SK-N-SH treated with all-trans-retinoic acid at 6 μM for 48 hours (cell line): ENCODE measurements at regions not wholly inside any gene's neighbourhood (a gene's known extent, or its start where the extent isn't known, plus 50 kb on each side); places are given as distances from the start of the nearest gene placed in this dataset.

Experiments used
- ATAC-seq: fragments of 200-7000 bp; cut with Tn5 transposase; 3 replicates; pipeline ENCODE4 v1.9.1; 2020; ENCODE audit warnings: mild to moderate bottlenecking, moderate library complexity
- ARNTL ChIP-seq: fragments of 450-650 bp; formaldehyde crosslinking; IDR thresholded peaks from 2 replicates; pipeline ENCODE4 v1.5.0; 2020; ENCODE audit warnings: low read depth, mild to moderate bottlenecking, moderate library complexity, borderline replicate concordance
- BACH2 ChIP-seq: fragments of 250-450 bp; sonication (Bioruptor Pico); IDR thresholded peaks from 2 replicates; pipeline ENCODE4 v1.9.0; 2021; ENCODE audit warnings: mild to moderate bottlenecking, borderline replicate concordance
- CSRNP3 ChIP-seq: fragments of 250-450 bp; sonication (Bioruptor Pico); IDR thresholded peaks from 2 replicates; pipeline ENCODE4 v1.5.1; 2021; ENCODE audit warnings: mild to moderate bottlenecking, moderate library complexity
- ESRRG ChIP-seq: fragments of 250-450 bp; sonication (Bioruptor Pico); IDR thresholded peaks from 2 replicates; pipeline ENCODE4 v1.6.1; 2021; ENCODE audit warnings: mild to moderate bottlenecking
- GLIS3 ChIP-seq: fragments of 250-450 bp; sonication (Bioruptor Pico); IDR thresholded peaks from 2 replicates; pipeline ENCODE4 v1.5.0; 2020; ENCODE audit warnings: mild to moderate bottlenecking, moderate library complexity
- ISL1 ChIP-seq: fragments of 250-450 bp; sonication (Bioruptor Pico); IDR thresholded peaks from 2 replicates; pipeline ENCODE4 v2.1.2; 2022; ENCODE audit warnings: mild to moderate bottlenecking, moderate library complexity
- OSR1 ChIP-seq: fragments of 250-450 bp; sonication (Bioruptor Pico); IDR thresholded peaks from 2 replicates; pipeline ENCODE4 v1.8.0; 2022; ENCODE audit warnings: moderate library complexity, mild to moderate bottlenecking, inconsistent platforms
- PATZ1 ChIP-seq: fragments of 250-450 bp; sonication (Bioruptor Pico); IDR thresholded peaks from 2 replicates; pipeline ENCODE4 v1.8.0; 2020; ENCODE audit warnings: mild to moderate bottlenecking, moderate library complexity, borderline replicate concordance
- PPARA ChIP-seq: fragments of 250-450 bp; sonication (Bioruptor Pico); IDR thresholded peaks from 2 replicates; pipeline ENCODE4 v1.5.0; 2020; ENCODE audit warnings: mild to moderate bottlenecking, borderline replicate concordance
- RARB ChIP-seq: fragments of 250-450 bp; sonication (Bioruptor Pico); IDR thresholded peaks from 2 replicates; pipeline ENCODE4 v1.8.0; 2021; ENCODE audit warnings: mild to moderate bottlenecking, moderate library complexity
- SNAI2 ChIP-seq: fragments of 250-450 bp; sonication (Bioruptor Pico); IDR thresholded peaks from 2 replicates; pipeline ENCODE4 v1.5.0; 2020; ENCODE audit warnings: mild to moderate bottlenecking, moderate library complexity
- TCF4 ChIP-seq: fragments of 250-450 bp; sonication (Bioruptor Pico); IDR thresholded peaks from 2 replicates; pipeline ENCODE4 v1.8.0; 2021; ENCODE audit warnings: mild to moderate bottlenecking, moderate library complexity, borderline replicate concordance
- TOX ChIP-seq: fragments of 250-450 bp; sonication (Bioruptor Pico); IDR thresholded peaks from 2 replicates; pipeline ENCODE4 v1.8.0; 2021; ENCODE audit warnings: mild to moderate bottlenecking, moderate library complexity, borderline replicate concordance
- TSHZ2 ChIP-seq: fragments of 250-450 bp; sonication (Bioruptor Pico); IDR thresholded peaks from 2 replicates; pipeline ENCODE4 v1.5.0; 2020; ENCODE audit warnings: mild to moderate bottlenecking, moderate library complexity
- ZC3H10 ChIP-seq: fragments of 250-450 bp; sonication (Bioruptor Pico); IDR thresholded peaks from 2 replicates; pipeline ENCODE4 v1.5.1; 2021; ENCODE audit warnings: mild to moderate bottlenecking, moderate library complexity
- ZFP3 ChIP-seq: fragments of 250-450 bp; sonication (Bioruptor Pico); IDR thresholded peaks from 2 replicates; pipeline ENCODE4 v1.5.0; 2020; ENCODE audit warnings: mild to moderate bottlenecking, moderate library complexity
- ZFP30 ChIP-seq: fragments of 450-650 bp; formaldehyde crosslinking; IDR thresholded peaks from 2 replicates; pipeline ENCODE4 v1.5.0; 2022; ENCODE audit warnings: mild to moderate bottlenecking, moderate library complexity
- ZNF565 ChIP-seq: fragments of 450-650 bp; formaldehyde crosslinking; conservative IDR thresholded peaks from 2 replicates; pipeline ENCODE4 v1.5.0; 2020; ENCODE audit warnings: low read depth, mild to moderate bottlenecking, moderate library complexity
- ZNF8 ChIP-seq: fragments of 450-650 bp; formaldehyde crosslinking; IDR thresholded peaks from 2 replicates; pipeline ENCODE4 v1.5.0; 2020; ENCODE audit warnings: mild to moderate bottlenecking, moderate library complexity
- TF ChIP-seq, protein P1 (sequence below): fragments of 250-450 bp; sonication (Bioruptor Pico); IDR thresholded peaks from 2 replicates; pipeline ENCODE4 v1.8.0; 2021; ENCODE audit warnings: low read depth, mild to moderate bottlenecking, moderate library complexity, borderline replicate concordance
- TF ChIP-seq, protein P2 (sequence below): fragments of 250-450 bp; sonication (Bioruptor Pico); IDR thresholded peaks from 2 replicates; pipeline ENCODE4 v1.5.1; 2020; ENCODE audit warnings: low read depth, mild to moderate bottlenecking, moderate library complexity

DNA sequence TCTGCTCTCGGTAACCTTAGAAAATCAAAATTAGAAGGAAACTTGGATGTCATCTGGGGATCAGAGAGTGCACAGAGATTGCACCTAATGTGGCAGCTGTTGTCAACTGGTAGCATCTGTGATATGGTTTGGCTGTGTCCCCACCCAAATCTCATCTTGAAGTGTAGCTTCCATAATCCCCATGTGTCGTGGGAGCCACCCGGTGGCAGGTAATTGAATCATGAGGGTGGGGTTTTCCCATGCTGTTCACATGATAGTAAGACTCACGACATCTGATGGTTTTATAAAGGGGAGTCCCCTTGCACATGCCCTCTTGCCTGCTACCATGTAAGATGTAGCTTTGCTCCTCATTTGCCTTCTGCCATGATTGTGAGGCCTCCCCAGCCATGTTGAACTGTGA, 127.7 kb upstream of the SRRM4 start:
- TF ChIP-seq TCF4 = no peak
- TF ChIP-seq RARB = no peak
- TF ChIP-seq, protein P1, sequence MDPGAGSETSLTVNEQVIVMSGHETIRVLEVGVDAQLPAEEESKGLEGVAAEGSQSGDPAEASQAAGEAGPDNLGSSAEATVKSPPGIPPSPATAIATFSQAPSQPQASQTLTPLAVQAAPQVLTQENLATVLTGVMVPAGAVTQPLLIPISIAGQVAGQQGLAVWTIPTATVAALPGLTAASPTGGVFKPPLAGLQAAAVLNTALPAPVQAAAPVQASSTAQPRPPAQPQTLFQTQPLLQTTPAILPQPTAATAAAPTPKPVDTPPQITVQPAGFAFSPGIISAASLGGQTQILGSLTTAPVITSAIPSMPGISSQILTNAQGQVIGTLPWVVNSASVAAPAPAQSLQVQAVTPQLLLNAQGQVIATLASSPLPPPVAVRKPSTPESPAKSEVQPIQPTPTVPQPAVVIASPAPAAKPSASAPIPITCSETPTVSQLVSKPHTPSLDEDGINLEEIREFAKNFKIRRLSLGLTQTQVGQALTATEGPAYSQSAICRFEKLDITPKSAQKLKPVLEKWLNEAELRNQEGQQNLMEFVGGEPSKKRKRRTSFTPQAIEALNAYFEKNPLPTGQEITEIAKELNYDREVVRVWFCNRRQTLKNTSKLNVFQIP (CRISPR knock-in tag) = no peak
- no peak for TF ChIP-seq ZNF565 (CRISPR knock-in tag)
- no peak for TF ChIP-seq PATZ1
- no peak for TF ChIP-seq BACH2
- no peak for TF ChIP-seq GLIS3 (CRISPR knock-in tag)
- TF ChIP-seq ARNTL (CRISPR knock-in tag) = no peak
- no peak for TF ChIP-seq ISL1
- no peak for ATAC-seq

DNA sequence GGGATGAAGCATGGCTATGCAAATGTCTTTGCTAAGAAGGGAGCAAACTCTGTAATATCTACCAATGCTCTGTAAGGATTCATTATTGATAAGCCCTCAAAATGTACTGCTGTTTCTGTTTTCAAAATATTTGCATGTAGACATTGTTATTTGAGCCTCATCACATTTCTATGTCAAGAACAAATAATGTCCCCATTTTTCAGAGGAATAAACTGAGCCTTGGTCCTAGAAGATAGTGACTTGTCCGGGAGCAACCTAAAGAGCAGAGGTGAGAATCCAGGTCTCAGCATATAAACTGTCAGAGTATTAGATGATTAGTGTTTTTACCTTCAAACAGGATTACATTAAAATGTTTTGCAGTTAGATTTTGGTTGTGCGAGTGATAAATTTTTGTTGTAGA, 125.5 kb upstream of the SRRM4 start:
- ATAC-seq = no peak
- TF ChIP-seq ARNTL (CRISPR knock-in tag) = no peak
- TF ChIP-seq, protein P2, sequence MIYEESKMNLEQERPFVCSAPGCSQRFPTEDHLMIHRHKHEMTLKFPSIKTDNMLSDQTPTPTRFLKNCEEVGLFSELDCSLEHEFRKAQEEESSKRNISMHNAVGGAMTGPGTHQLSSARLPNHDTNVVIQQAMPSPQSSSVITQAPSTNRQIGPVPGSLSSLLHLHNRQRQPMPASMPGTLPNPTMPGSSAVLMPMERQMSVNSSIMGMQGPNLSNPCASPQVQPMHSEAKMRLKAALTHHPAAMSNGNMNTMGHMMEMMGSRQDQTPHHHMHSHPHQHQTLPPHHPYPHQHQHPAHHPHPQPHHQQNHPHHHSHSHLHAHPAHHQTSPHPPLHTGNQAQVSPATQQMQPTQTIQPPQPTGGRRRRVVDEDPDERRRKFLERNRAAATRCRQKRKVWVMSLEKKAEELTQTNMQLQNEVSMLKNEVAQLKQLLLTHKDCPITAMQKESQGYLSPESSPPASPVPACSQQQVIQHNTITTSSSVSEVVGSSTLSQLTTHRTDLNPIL (CRISPR knock-in tag) = no peak
- no peak for TF ChIP-seq ISL1
- no peak for TF ChIP-seq PATZ1
- no peak for TF ChIP-seq ZNF565 (CRISPR knock-in tag)
- no peak for TF ChIP-seq BACH2
- TF ChIP-seq GLIS3 (CRISPR knock-in tag) = no peak
- no peak for TF ChIP-seq SNAI2
- no peak for TF ChIP-seq ZC3H10 (CRISPR knock-in tag)
- no peak for TF ChIP-seq ZNF8 (CRISPR knock-in tag)
- TF ChIP-seq TOX (CRISPR knock-in tag) = no peak
- no peak for TF ChIP-seq TCF4
- TF ChIP-seq ZFP30 = no peak
- TF ChIP-seq ZFP3 (CRISPR knock-in tag) = no peak
- TF ChIP-seq CSRNP3 (CRISPR knock-in tag) = no peak
- no peak for TF ChIP-seq ESRRG
- TF ChIP-seq, protein P1 (CRISPR knock-in tag) = no peak
- TF ChIP-seq PPARA (CRISPR knock-in tag) = no peak
- TF ChIP-seq TSHZ2 (CRISPR knock-in tag) = no peak
- no peak for TF ChIP-seq OSR1
